Karpas-422 (cell line): ENCODE measurements at regions not wholly inside any gene's neighbourhood (a gene's known extent, or its start where the extent isn't known, plus 50 kb on each side); places are given as distances from the start of the nearest gene placed in this dataset.

Source experiments
- DNase-seq: peaks from one replicate; pipeline ENCODE4 v3.0.0-alpha.2; 2015
- H2AFZ ChIP-seq: fragments of 200-600 bp; sonication (generic); 2 replicates; pipeline ENCODE4 v1.6.1; 2014; ENCODE audit warnings: antibody characterized with exemption, low read length, mixed read lengths
- H3K27ac ChIP-seq: fragments of 200-600 bp; sonication (generic); 2 replicates; pipeline ENCODE4 v1.5.1; 2014; ENCODE audit warnings: mild to moderate bottlenecking, low read length, moderate library complexity
- H3K27me3 ChIP-seq: fragments of 200-600 bp; sonication (generic); 2 replicates; pipeline ENCODE4 v1.6.1; 2014; ENCODE audit warnings: low read length, mixed read lengths
- H3K36me3 ChIP-seq: fragments of 200-600 bp; sonication (generic); 2 replicates; pipeline ENCODE4 v1.6.1; 2014; ENCODE audit warnings: low read length, mixed read lengths; ENCODE audit not compliant: insufficient read depth
- H3K4me1 ChIP-seq: fragments of 200-600 bp; sonication (generic); 2 replicates; pipeline ENCODE4 v1.6.1; 2014; ENCODE audit warnings: mild to moderate bottlenecking, low read length, mixed read lengths
- H3K4me2 ChIP-seq: fragments of 200-600 bp; sonication (generic); 2 replicates; pipeline ENCODE4 v1.6.1; 2014; ENCODE audit warnings: low read length, low read depth, mild to moderate bottlenecking; ENCODE audit not compliant: poor library complexity, severe bottlenecking
- H3K4me3 ChIP-seq: fragments of 200-600 bp; sonication (generic); 2 replicates; pipeline ENCODE4 v1.5.1; 2014; ENCODE audit warnings: mild to moderate bottlenecking, antibody characterized with exemption, low read length, mixed read lengths
- H3K79me2 ChIP-seq: fragments of 200-600 bp; sonication (generic); 2 replicates; pipeline ENCODE4 v1.6.1; 2014; ENCODE audit warnings: mild to moderate bottlenecking, low read length, mixed read lengths
- H3K9ac ChIP-seq: fragments of 200-600 bp; sonication (generic); 2 replicates; pipeline ENCODE4 v1.6.0; 2014; ENCODE audit warnings: low read length
- H3K9me2 ChIP-seq: fragments of 200-600 bp; sonication (generic), shearing (Covaris generic); replicated peaks from 2 replicates; pipeline ENCODE4 v1.6.0; 2014; ENCODE audit warnings: mild to moderate bottlenecking, low read length, moderate library complexity; ENCODE audit not compliant: insufficient read depth
- H3K9me3 ChIP-seq: fragments of 300-700, 200-600 bp; sonication (generic); 2 replicates; pipeline ENCODE4 v1.6.1; 2014; ENCODE audit warnings: low read length, mixed read lengths
- H4K20me1 ChIP-seq: fragments of 200-600 bp; sonication (generic); 2 replicates; pipeline ENCODE4 v1.6.1; 2014; ENCODE audit warnings: mild to moderate bottlenecking, antibody characterized with exemption, low read length, low read depth; ENCODE audit not compliant: insufficient read depth

DNA sequence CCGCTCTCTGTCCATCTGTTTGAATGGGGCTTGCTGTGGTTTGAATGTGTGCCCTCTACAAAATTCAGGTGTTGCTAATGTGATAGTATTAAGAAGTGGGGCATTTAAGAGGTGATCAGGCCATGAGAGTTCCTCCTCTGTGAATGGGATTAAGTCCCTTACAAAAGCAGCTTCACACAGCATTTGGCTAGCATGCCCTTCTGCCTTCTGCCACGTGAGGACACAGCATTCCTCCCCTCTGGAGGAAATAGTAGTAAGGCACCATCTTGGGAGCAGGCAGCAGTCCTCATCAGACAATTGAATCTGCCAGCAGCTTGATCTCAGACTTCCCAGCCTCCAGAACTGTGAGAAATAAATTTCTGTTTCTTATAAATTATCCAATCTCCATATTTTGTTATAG lies 540.2 kb downstream of the CSNK1G3 start:
- H3K9me3 ChIP-seq = no peaks in the 10 kb centered on the region
- H3K9me2 ChIP-seq = no peaks in the 10 kb centered on the region
- no peaks in the 10 kb centered on the region for H4K20me1 ChIP-seq
- no peaks in the 10 kb centered on the region for H3K27me3 ChIP-seq
- no peak overlapping the region for H2AFZ ChIP-seq
- no peak overlapping the region for H3K27ac ChIP-seq
- no peak overlapping the region for H3K4me2 ChIP-seq
- no peak for DNase-seq
- H3K4me3 ChIP-seq = no peak overlapping the region
- no peak overlapping the region for H3K9ac ChIP-seq
- no peaks in the 10 kb centered on the region for H3K79me2 ChIP-seq
- H3K4me1 ChIP-seq = peaks cover 13% of the 10 kb centered on the region
- H3K36me3 ChIP-seq = no peaks in the 10 kb centered on the region

DNA sequence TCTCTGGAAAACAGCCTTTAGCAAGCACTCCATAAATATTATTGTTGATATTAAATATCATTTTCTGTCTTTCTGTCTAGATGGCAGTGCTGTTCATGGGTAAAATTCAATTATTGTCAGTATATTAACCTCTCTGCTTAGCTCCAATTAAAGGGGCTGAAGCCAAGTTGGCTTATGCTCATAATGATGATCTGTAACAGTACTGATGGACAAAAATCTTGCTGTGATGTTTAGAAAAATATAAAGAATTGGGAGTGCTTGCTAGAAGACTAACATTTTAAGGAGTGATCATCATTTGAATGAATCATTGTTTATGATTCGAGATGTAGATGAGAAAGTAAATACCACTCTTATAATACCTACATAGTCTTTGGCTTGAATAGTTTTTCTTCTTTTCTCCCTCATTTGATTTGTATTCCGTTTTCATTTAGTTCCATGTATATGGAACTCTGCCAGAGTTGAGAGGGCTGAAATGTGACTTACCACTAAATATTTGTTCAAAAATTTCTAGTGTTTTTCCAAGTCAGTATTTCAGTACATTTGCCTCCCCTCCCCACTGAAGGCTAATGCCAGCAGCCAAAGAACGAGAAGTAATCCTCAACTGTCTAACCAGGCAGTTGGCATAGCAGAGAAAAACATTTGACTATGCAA lies 538.3 kb downstream of the CSNK1G3 start:
- no peaks in the 10 kb centered on the region for H3K4me1 ChIP-seq
- H3K79me2 ChIP-seq = no peaks in the 10 kb centered on the region
- DNase-seq = no peak
- H2AFZ ChIP-seq = no peak overlapping the region
- no peaks in the 10 kb centered on the region for H3K9me2 ChIP-seq
- no peaks in the 10 kb centered on the region for H3K27me3 ChIP-seq
- no peaks in the 10 kb centered on the region for H3K36me3 ChIP-seq
- H3K27ac ChIP-seq = no peak overlapping the region
- no peaks in the 10 kb centered on the region for H3K9me3 ChIP-seq
- no peaks in the 10 kb centered on the region for H4K20me1 ChIP-seq
- no peak overlapping the region for H3K9ac ChIP-seq
- H3K4me3 ChIP-seq = no peak overlapping the region
- no peak overlapping the region for H3K4me2 ChIP-seq

DNA sequence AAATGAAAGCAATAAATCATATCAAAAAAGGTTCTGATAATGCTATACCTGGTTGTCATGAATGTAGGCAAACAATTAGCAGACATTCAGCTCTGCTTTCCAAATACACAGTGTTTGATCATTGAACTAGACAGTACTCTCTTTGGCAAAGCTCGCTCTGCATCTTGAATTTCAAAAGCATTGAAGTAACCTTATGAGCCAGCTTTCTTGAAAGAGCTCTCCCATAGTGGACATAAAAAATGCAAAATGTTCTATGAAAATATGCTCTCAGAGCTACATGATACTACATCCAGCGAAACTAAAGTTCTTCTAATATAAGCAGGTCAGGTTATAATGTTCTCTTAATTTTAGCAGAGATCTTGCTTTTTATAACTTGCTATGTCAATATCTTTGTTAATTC lies 533.4 kb downstream of the CSNK1G3 start:
- Histone ChIP-seq H3K4me3 (no peak overlapping the region), H4K20me1 (no peaks in the 10 kb centered on the region), H3K27me3 (no peaks in the 10 kb centered on the region), H3K9me2 (no peaks in the 10 kb centered on the region), H3K27ac (no peak overlapping the region), H3K79me2 (no peaks in the 10 kb centered on the region), H3K36me3 (no peaks in the 10 kb centered on the region), H2AFZ (no peak overlapping the region), H3K9ac (no peak overlapping the region), H3K4me2 (no peak overlapping the region), H3K4me1 (no peaks in the 10 kb centered on the region), H3K9me3 (no peaks in the 10 kb centered on the region)
- no peak for DNase-seq

DNA sequence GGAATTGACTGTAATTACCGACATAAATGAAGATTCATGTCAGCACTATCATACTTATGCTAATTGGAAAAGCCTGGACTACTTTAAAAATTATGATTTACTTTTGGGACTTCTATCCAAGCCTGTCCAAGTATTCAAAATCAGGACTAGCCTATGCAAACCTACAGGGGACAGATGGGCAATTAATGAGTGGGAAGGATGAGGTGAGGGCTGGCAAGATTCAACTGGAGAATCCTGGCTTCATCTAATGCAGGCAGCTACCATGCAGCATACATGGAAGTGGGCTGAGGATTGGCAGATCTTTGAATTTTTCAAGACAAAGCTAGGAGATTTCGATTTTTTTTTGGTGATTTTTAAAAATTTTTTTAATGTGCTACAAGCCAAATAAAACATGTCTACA lies 532.6 kb downstream of the CSNK1G3 start:
- Histone ChIP-seq H3K4me1 (no peaks in the 10 kb centered on the region), H3K79me2 (no peaks in the 10 kb centered on the region), H3K27me3 (no peaks in the 10 kb centered on the region), H3K27ac (no peak overlapping the region), H3K4me3 (no peak overlapping the region), H3K9ac (no peak overlapping the region), H3K9me3 (no peaks in the 10 kb centered on the region), H3K4me2 (no peak overlapping the region), H4K20me1 (no peaks in the 10 kb centered on the region), H3K9me2 (no peaks in the 10 kb centered on the region), H3K36me3 (no peaks in the 10 kb centered on the region), H2AFZ (no peak overlapping the region)
- no peak for DNase-seq

GRCh38 chr5:124043456-124043855 lies 531.5 kb downstream of the CSNK1G3 start:
- no peak overlapping the region for H3K4me2 ChIP-seq
- H4K20me1 ChIP-seq = no peaks in the 10 kb centered on the region
- no peak overlapping the region for H3K9ac ChIP-seq
- H3K9me3 ChIP-seq = no peaks in the 10 kb centered on the region
- H2AFZ ChIP-seq = no peak overlapping the region
- no peaks in the 10 kb centered on the region for H3K9me2 ChIP-seq
- DNase-seq = peak; percentile 49
- no peaks in the 10 kb centered on the region for H3K27me3 ChIP-seq
- no peak overlapping the region for H3K4me3 ChIP-seq
- H3K4me1 ChIP-seq = no peaks in the 10 kb centered on the region
- H3K79me2 ChIP-seq = no peaks in the 10 kb centered on the region
- H3K36me3 ChIP-seq = no peaks in the 10 kb centered on the region
- no peak overlapping the region for H3K27ac ChIP-seq

GRCh38 chr5:124040799-124041198 lies 528.8 kb downstream of the CSNK1G3 start:
- no peaks in the 10 kb centered on the region for H3K36me3 ChIP-seq
- H3K4me3 ChIP-seq = no peak overlapping the region
- no peaks in the 10 kb centered on the region for H3K9me2 ChIP-seq
- H3K27me3 ChIP-seq = no peaks in the 10 kb centered on the region
- H2AFZ ChIP-seq = no peak overlapping the region
- no peak overlapping the region for H3K4me2 ChIP-seq
- H3K9ac ChIP-seq = no peak overlapping the region
- H3K4me1 ChIP-seq = no peaks in the 10 kb centered on the region
- no peaks in the 10 kb centered on the region for H4K20me1 ChIP-seq
- H3K9me3 ChIP-seq = no peaks in the 10 kb centered on the region
- H3K79me2 ChIP-seq = no peaks in the 10 kb centered on the region
- no peak overlapping the region for H3K27ac ChIP-seq
- DNase-seq = no peak

DNA sequence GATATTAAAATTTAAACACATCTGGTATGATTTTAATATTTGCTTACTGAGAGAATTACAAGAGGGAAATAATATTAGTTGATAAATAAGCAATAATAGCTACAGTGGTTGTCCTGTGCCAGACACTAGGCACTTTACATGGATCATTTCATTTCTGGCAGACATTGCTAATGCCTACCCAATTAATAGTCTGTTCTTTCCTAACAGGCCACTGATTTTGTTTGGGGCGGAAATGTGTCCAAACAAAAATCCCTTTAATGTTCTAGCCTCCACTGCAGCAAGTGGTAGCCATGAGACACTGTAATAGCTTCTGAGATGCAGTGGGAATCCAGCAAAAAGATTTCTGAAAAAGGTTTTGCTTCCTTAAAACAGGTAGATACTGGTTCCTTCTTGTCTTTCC lies 527.4 kb downstream of the CSNK1G3 start:
- no peaks in the 10 kb centered on the region for H4K20me1 ChIP-seq
- H3K79me2 ChIP-seq = no peaks in the 10 kb centered on the region
- H3K9ac ChIP-seq = no peak overlapping the region
- H3K9me2 ChIP-seq = no peaks in the 10 kb centered on the region
- H3K4me3 ChIP-seq = no peak overlapping the region
- no peaks in the 10 kb centered on the region for H3K4me1 ChIP-seq
- H3K36me3 ChIP-seq = no peaks in the 10 kb centered on the region
- H3K27ac ChIP-seq = no peak overlapping the region
- H3K9me3 ChIP-seq = no peaks in the 10 kb centered on the region
- H2AFZ ChIP-seq = no peak overlapping the region
- no peak for DNase-seq
- no peaks in the 10 kb centered on the region for H3K27me3 ChIP-seq
- no peak overlapping the region for H3K4me2 ChIP-seq

- Histone ChIP-seq H3K4me2 (no peak overlapping the region), H3K27me3 (no peaks in the 10 kb centered on the region), H2AFZ (no peak overlapping the region)
These were observed 524.8 kb downstream of the CSNK1G3 start for GRCh38 chr5:124036786-124037185.

DNA sequence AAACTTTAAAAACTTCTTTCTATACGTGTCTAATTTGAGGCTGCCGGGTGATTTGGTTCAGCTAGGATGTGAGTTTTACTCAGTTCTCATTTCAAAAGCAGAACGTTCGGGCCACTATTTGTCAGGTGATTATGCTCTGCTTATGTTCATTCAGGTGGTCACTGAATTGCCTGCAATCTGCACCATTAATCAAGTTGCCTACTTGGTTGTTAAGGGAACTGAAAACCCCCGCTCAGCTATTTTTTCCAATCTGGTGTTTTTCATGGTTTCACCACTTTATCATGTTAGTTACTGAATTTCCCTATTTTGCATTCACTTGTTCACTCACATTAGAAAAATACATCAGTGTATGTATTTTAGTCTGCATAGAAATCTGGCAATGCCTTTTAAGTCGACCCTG lies 523.0 kb downstream of the CSNK1G3 start:
- Histone ChIP-seq H3K9me2 (no peaks in the 10 kb centered on the region), H3K79me2 (no peaks in the 10 kb centered on the region), H3K36me3 (no peaks in the 10 kb centered on the region), H3K4me1 (no peaks in the 10 kb centered on the region), H4K20me1 (no peaks in the 10 kb centered on the region), H3K4me3 (no peak overlapping the region), H3K27me3 (no peaks in the 10 kb centered on the region), H3K27ac (no peak overlapping the region), H3K4me2 (no peak overlapping the region), H2AFZ (no peak overlapping the region), H3K9ac (no peak overlapping the region), H3K9me3 (no peaks in the 10 kb centered on the region)
- DNase-seq = peak; percentile 59

More at GRCh38 chr5:124036786-124037185, 524.8 kb downstream of the CSNK1G3 start:
- Histone ChIP-seq H3K36me3 (no peaks in the 10 kb centered on the region), H3K4me3 (no peak overlapping the region), H3K79me2 (no peaks in the 10 kb centered on the region), H3K4me1 (no peaks in the 10 kb centered on the region), H4K20me1 (no peaks in the 10 kb centered on the region), H3K9me3 (no peaks in the 10 kb centered on the region), H3K9me2 (no peaks in the 10 kb centered on the region), H3K9ac (no peak overlapping the region), H3K27ac (no peak overlapping the region)
- DNase-seq = no peak
